Endothelial cell of umbilical vein (primary cell): ENCODE measurements at regions not wholly inside any gene's neighbourhood (a gene's known extent, or its start where the extent isn't known, plus 50 kb on each side); places are given as distances from the start of the nearest gene placed in this dataset.
A peak's percentile ranks its signal among the peaks of the same experiment; 100 is the strongest.

Experiments
- BruUV-seq: library from RNA; stranded (reverse); fragments of 400-500 nt; replicated peaks from 2 replicates; lab custom pipeline; 2021; lab: Mats Ljungman, UMichigan
- CTCF ChIA-PET: fragments of 300-600, 350-600 bp; sonication (Branson Sonifier 250); formaldehyde crosslinking; loops from one replicate; lab custom pipeline; 2021; ENCODE audit warnings: antibody characterized with exemption, inconsistent platforms; lab: Charles Lee
- POLR2A ChIA-PET: fragments of 300-600, 350-600 bp; sonication (Branson Sonifier 250); formaldehyde crosslinking; loops from one replicate; lab custom pipeline; 2021; ENCODE audit warnings: antibody characterized with exemption, inconsistent platforms; lab: Charles Lee
- DNase-seq: peaks from one replicate; pipeline ENCODE4 v3.0.0-alpha.2; 2011; ENCODE audit warnings: low read depth, low spot score
- FAIRE-seq: peaks from 2 replicates; lab custom pipeline; 2011; peaks lifted over from hg19 to GRCh38; lab: Jason Lieb, UNC
- H2AFZ ChIP-seq: 2 replicates; pipeline ENCODE4 v1.6.0; 2012; ENCODE audit warnings: low read depth, low read length, control low read depth, inconsistent platforms
- H3K27ac ChIP-seq: 2 replicates; pipeline ENCODE4 v1.5.1; 2011; ENCODE audit warnings: low read depth, mild to moderate bottlenecking, control low read depth, low read length, moderate library complexity; ENCODE audit not compliant: insufficient read depth
- H3K27me3 ChIP-seq, 2 experiments: 2 replicates each; pipeline versions ENCODE4 v1.6.0 to v1.6.1; 2011; ENCODE audit warnings: low read length in 2 of 2, mixed read lengths in 1 of 2; ENCODE audit not compliant: control insufficient read depth in 2 of 2, insufficient read depth in 2 of 2
- H3K36me3 ChIP-seq, 2 experiments: 2 replicates in 1 of 2; 3 replicates in 1 of 2; pipeline ENCODE4 v1.5.1; 2011; ENCODE audit warnings: low read length in 2 of 2, mild to moderate bottlenecking in 1 of 2, moderate library complexity in 1 of 2; ENCODE audit not compliant: control insufficient read depth in 2 of 2, insufficient read depth in 2 of 2; ENCODE audit errors: extremely low read depth in 1 of 2
- H3K4me1 ChIP-seq: 3 replicates; pipeline ENCODE4 v1.5.1; 2011; ENCODE audit warnings: mild to moderate bottlenecking, low read length; ENCODE audit not compliant: control insufficient read depth, insufficient read depth; ENCODE audit errors: extremely low read depth
- H3K4me2 ChIP-seq: 2 replicates; pipeline ENCODE4 v1.6.1; 2011; ENCODE audit warnings: low read length, control low read depth, mixed read lengths; ENCODE audit not compliant: insufficient read depth
- H3K4me3 ChIP-seq, 3 experiments: fragments of 200-600 bp in 1 of 3; sonication (generic), shearing (Covaris generic) in 1 of 3; replicated peaks in 1 of 3; 2 replicates each; pipeline ENCODE4 v1.5.1; 2011 to 2016; ENCODE audit warnings: control low read depth in 3 of 3, low read length in 3 of 3, mild to moderate bottlenecking in 2 of 3, inconsistent platforms in 1 of 3, low read depth in 1 of 3, moderate library complexity in 1 of 3; ENCODE audit not compliant: insufficient read depth in 1 of 3
- H3K79me2 ChIP-seq: 2 replicates; pipeline ENCODE4 v1.6.0; 2012; ENCODE audit warnings: low read length, inconsistent platforms; ENCODE audit not compliant: control insufficient read depth, insufficient read depth
- H3K9ac ChIP-seq: replicated peaks from 2 replicates; pipeline ENCODE3; 2011; ENCODE audit warnings: low read length, control low read depth; ENCODE audit not compliant: insufficient read depth; ENCODE audit errors: extremely low read depth
- H3K9me1 ChIP-seq: replicated peaks from 3 replicates; pipeline ENCODE4 v1.6.0; 2011; ENCODE audit warnings: mild to moderate bottlenecking, low read length; ENCODE audit not compliant: control insufficient read depth, insufficient read depth; ENCODE audit errors: extremely low read depth
- H3K9me3 ChIP-seq: replicated peaks from 2 replicates; pipeline ENCODE4 v1.5.1; 2012; ENCODE audit warnings: low read length, inconsistent platforms; ENCODE audit not compliant: control insufficient read depth, insufficient read depth
- H4K20me1 ChIP-seq: replicated peaks from 2 replicates; pipeline ENCODE3; 2011; ENCODE audit warnings: mild to moderate bottlenecking, low read length; ENCODE audit not compliant: control insufficient read depth, insufficient read depth; ENCODE audit errors: extremely low read depth
- CTCF ChIP-seq, 2 donors: IDR thresholded peaks; 1 replicate in 1 of 2; 2 replicates in 1 of 2; pipeline ENCODE4 v1.5.1; 2011; ENCODE audit warnings: low read length in 2 of 2, mild to moderate bottlenecking in 2 of 2, moderate library complexity in 2 of 2, control low read depth in 1 of 2, inconsistent platforms in 1 of 2, low read depth in 1 of 2; ENCODE audit not compliant: insufficient read depth in 1 of 2; ENCODE audit errors: extremely low read depth in 1 of 2
- EZH2 ChIP-seq: IDR thresholded peaks from 2 replicates; pipeline ENCODE4 v1.6.1; 2012; ENCODE audit warnings: borderline replicate concordance, low read depth, mild to moderate bottlenecking, moderate library complexity, low read length, inconsistent platforms; ENCODE audit not compliant: severe bottlenecking
- FOS ChIP-seq: IDR thresholded peaks from 2 replicates; pipeline ENCODE4 v1.6.1; 2011; ENCODE audit warnings: mild to moderate bottlenecking, low read length, moderate library complexity, borderline replicate concordance; ENCODE audit not compliant: insufficient read depth
- GATA2 ChIP-seq: IDR thresholded peaks from 2 replicates; pipeline ENCODE4 v1.7.0; 2011; ENCODE audit warnings: low read depth, mild to moderate bottlenecking, moderate library complexity, mixed read lengths, low read length; ENCODE audit not compliant: insufficient read length, insufficient read depth
- JUN ChIP-seq: IDR thresholded peaks from 2 replicates; pipeline ENCODE4 v1.6.1; 2011; ENCODE audit warnings: borderline replicate concordance, low read depth; ENCODE audit not compliant: insufficient read length, insufficient read depth
- MAX ChIP-seq: IDR thresholded peaks from 2 replicates; pipeline ENCODE4 v1.6.1; 2011; ENCODE audit not compliant: insufficient read depth, insufficient read length
- MYC ChIP-seq: IDR thresholded peaks from one replicate; pipeline ENCODE4 v1.6.1; 2011; ENCODE audit warnings: mild to moderate bottlenecking, low read depth, low read length
- POLR2A ChIP-seq: IDR thresholded peaks from 2 replicates; pipeline ENCODE4 v1.6.1; 2012; ENCODE audit warnings: low read depth, mild to moderate bottlenecking, control low read depth, low read length
- POLR2AphosphoS5 ChIP-seq: IDR thresholded peaks from 2 replicates; pipeline ENCODE4 v1.6.1; 2012; ENCODE audit warnings: low read depth, mild to moderate bottlenecking, control low read depth, low read length, moderate library complexity; ENCODE audit not compliant: insufficient read depth
- dilution Hi-C: fragments of 300-500 bp; cut with MboI; formaldehyde crosslinking; loops from one replicate; pipeline ENCODE4 v1.15.0; 2019; ENCODE audit warnings: low sequenced_read_pairs; ENCODE audit not compliant: extremely low pct_ligation_motif_present
- intact Hi-C: fragments of 100-400 bp; cut with micrococcal nuclease; formaldehyde crosslinking; loops from one replicate; pipeline ENCODE4 v1.10.0; 2022

GRCh38 chr2:20916604-20917286 is 93.8 kb upstream of the LDAH start:
- dilution Hi-C loops (no loop called here), intact Hi-C loops (loop anchor here (1.0 to 5.0 kb wide), 2 partner anchors 234 to 255 kb away; no protein-coding TSS in a partner anchor)
- FAIRE-seq (no peak), DNase-seq (peak; percentile 20)
- no peak overlapping the region for H2AFZ ChIP-seq
- BruUV-seq, result no TSS peak
- no peaks in the 10 kb centered on the region for H3K4me1 ChIP-seq
- POLR2A ChIA-PET, result no interaction called here
- CTCF ChIA-PET, result interaction anchor here (1.2 to 5.1 kb wide), 4 partner anchors 16 to 256 kb away, joined by 3 to 21 read pairs (median 5); no protein-coding TSS in a partner anchor
- H3K9me1 ChIP-seq, result no peaks in the 10 kb centered on the region
- no peak overlapping the region for H3K9ac ChIP-seq
- H3K4me2 ChIP-seq, result no peak overlapping the region
- H3K27me3 ChIP-seq, result no peaks in the 10 kb centered on the region
- H3K27ac ChIP-seq, result no peak overlapping the region
- H3K36me3 ChIP-seq, result no peaks in the 10 kb centered on the region
- TF ChIP-seq CTCF (IDR thresholded peaks at IDR 0.05; ENCODE audit: extremely low read depth in 1 of 2, insufficient read depth in 1 of 2, low read depth in 1 of 2, low read length in 2 of 2), result peak in 1 of 2 donors; percentile 24
- no peak for TF ChIP-seq MYC
- no peak for TF ChIP-seq POLR2A
- no peak overlapping the region for H3K4me3 ChIP-seq
- H4K20me1 ChIP-seq, result no peaks in the 10 kb centered on the region
- H3K79me2 ChIP-seq, result no peaks in the 10 kb centered on the region
- no peaks in the 10 kb centered on the region for H3K9me3 ChIP-seq

- no peak for TF ChIP-seq POLR2A
- no peak for TF ChIP-seq FOS
- no peak for TF ChIP-seq MYC
- TF ChIP-seq POLR2AphosphoS5, result no peak
- no peak for TF ChIP-seq EZH2
- no peak for TF ChIP-seq JUN
- TF ChIP-seq MAX, result no peak
- TF ChIP-seq CTCF (IDR thresholded peaks at IDR 0.05; ENCODE audit: extremely low read depth in 1 of 2, insufficient read depth in 1 of 2, low read depth in 1 of 2, low read length in 2 of 2), result no peak
- no peak for TF ChIP-seq GATA2
- no peak overlapping the region for H3K27ac ChIP-seq
- DNase-seq, result no peak
Observed at GRCh38 chr2:20915271-20915670, 92.4 kb upstream of the LDAH start.

More at GRCh38 chr2:20915271-20915670, 92.4 kb upstream of the LDAH start:
- Histone ChIP-seq H3K4me3 (no peak overlapping the region), H3K9ac (no peak overlapping the region), H3K9me3 (no peaks in the 10 kb centered on the region), H3K4me2 (no peak overlapping the region), H2AFZ (no peak overlapping the region), H3K27me3 (no peaks in the 10 kb centered on the region), H3K4me1 (no peaks in the 10 kb centered on the region), H3K36me3 (no peaks in the 10 kb centered on the region), H3K79me2 (no peaks in the 10 kb centered on the region), H3K9me1 (no peaks in the 10 kb centered on the region), H4K20me1 (no peaks in the 10 kb centered on the region)
- POLR2A ChIA-PET, result no interaction called here
- CTCF ChIA-PET, result interaction anchor here (5.1 kb wide), 1 partner anchor 254 kb away, joined by 21 read pairs; no protein-coding TSS in a partner anchor
- dilution Hi-C loops, result no loop called here
- no peak for FAIRE-seq
- BruUV-seq, result no TSS peak
- intact Hi-C loops, result loop anchor here (5.0 kb wide), 1 partner anchor 233 kb away; no protein-coding TSS in a partner anchor
